NB4 (cell line): ENCODE measurements at regions not wholly inside any gene's neighbourhood (a gene's known extent, or its start where the extent isn't known, plus 50 kb on each side); places are given as distances from the start of the nearest gene placed in this dataset.

ENCODE experiments used
- MYC ChIP-seq: IDR thresholded peaks from 2 replicates; pipeline ENCODE4 v1.6.1; 2011; ENCODE audit warnings: low read depth, low read length
- POLR2A ChIP-seq: IDR thresholded peaks from 2 replicates; pipeline ENCODE4 v1.6.1; 2011; ENCODE audit warnings: mild to moderate bottlenecking; ENCODE audit not compliant: insufficient read length; ENCODE audit errors: extremely low read depth
- TF ChIP-seq, protein P1 (sequence below): IDR thresholded peaks from one replicate; pipeline ENCODE4 v1.5.1; 2012; ENCODE audit warnings: low read depth, low read length

GRCh38 chr17:71111934-71112333 is 942.6 kb downstream of the KCNJ2 start:
- TF ChIP-seq, protein P1, sequence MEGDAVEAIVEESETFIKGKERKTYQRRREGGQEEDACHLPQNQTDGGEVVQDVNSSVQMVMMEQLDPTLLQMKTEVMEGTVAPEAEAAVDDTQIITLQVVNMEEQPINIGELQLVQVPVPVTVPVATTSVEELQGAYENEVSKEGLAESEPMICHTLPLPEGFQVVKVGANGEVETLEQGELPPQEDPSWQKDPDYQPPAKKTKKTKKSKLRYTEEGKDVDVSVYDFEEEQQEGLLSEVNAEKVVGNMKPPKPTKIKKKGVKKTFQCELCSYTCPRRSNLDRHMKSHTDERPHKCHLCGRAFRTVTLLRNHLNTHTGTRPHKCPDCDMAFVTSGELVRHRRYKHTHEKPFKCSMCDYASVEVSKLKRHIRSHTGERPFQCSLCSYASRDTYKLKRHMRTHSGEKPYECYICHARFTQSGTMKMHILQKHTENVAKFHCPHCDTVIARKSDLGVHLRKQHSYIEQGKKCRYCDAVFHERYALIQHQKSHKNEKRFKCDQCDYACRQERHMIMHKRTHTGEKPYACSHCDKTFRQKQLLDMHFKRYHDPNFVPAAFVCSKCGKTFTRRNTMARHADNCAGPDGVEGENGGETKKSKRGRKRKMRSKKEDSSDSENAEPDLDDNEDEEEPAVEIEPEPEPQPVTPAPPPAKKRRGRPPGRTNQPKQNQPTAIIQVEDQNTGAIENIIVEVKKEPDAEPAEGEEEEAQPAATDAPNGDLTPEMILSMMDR = no peak
- TF ChIP-seq MYC (no peak), POLR2A (no peak)
